Osteocyte (in vitro differentiated cells): ENCODE measurements at regions not wholly inside any gene's neighbourhood (a gene's known extent, or its start where the extent isn't known, plus 50 kb on each side); places are given as distances from the start of the nearest gene placed in this dataset.

Source experiments
- DNase-seq: peaks from one replicate; pipeline ENCODE4 v3.0.0; 2021; ENCODE audit warnings: mixed read lengths; ENCODE audit not compliant: unreplicated experiment; ENCODE audit errors: extremely low spot score
- H3K27ac Mint-ChIP-seq: one replicate; pipeline ENCODE4 v1.8.0; 2021; ENCODE audit warnings: mild to moderate bottlenecking, mixed read lengths; ENCODE audit not compliant: unreplicated experiment
- H3K27me3 Mint-ChIP-seq: one replicate; pipeline ENCODE4 v1.8.0; 2021; ENCODE audit warnings: mixed read lengths; ENCODE audit not compliant: unreplicated experiment
- H3K36me3 Mint-ChIP-seq: one replicate; pipeline ENCODE4 v1.8.0; 2021; ENCODE audit warnings: mixed read lengths; ENCODE audit not compliant: unreplicated experiment
- H3K4me1 Mint-ChIP-seq: one replicate; pipeline ENCODE4 v1.8.0; 2021; ENCODE audit warnings: mixed read lengths; ENCODE audit not compliant: unreplicated experiment
- H3K4me3 Mint-ChIP-seq: one replicate; pipeline ENCODE4 v1.8.0; 2021; ENCODE audit warnings: mild to moderate bottlenecking, moderate library complexity, mixed read lengths; ENCODE audit not compliant: unreplicated experiment
- H3K9me3 Mint-ChIP-seq: one replicate; pipeline ENCODE4 v1.8.0; 2021; ENCODE audit warnings: mixed read lengths; ENCODE audit not compliant: unreplicated experiment
- TF ChIP-seq, protein P1 (sequence below): fragments of 200-600 bp; sonication (generic); IDR thresholded peaks from 2 replicates; pipeline ENCODE4 v1.5.0; 2021; ENCODE audit warnings: antibody characterized with exemption, mild to moderate bottlenecking, moderate library complexity

DNA sequence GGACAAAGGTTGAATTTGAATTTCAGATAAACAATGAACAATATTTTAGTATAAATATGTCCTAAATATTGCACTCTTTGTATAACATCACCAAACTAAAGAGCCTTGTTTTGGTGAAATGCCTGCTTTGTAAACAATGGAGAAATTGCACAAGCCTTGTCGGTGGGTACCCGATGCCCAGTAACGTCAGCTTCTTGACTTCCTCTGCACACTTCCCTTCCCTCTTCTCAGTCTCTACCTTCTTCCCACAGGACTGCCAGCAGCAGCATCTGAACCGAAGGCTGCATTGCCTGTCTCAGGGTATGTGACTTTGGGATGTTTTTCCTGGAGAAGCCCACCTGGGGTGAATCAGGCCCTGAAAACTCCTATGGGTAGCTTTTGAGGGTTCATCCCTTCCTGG lies 113.9 kb downstream of the UTP18 start:
- H3K4me1 Mint-ChIP-seq, result peaks cover 7% of the 10 kb centered on the region

DNA sequence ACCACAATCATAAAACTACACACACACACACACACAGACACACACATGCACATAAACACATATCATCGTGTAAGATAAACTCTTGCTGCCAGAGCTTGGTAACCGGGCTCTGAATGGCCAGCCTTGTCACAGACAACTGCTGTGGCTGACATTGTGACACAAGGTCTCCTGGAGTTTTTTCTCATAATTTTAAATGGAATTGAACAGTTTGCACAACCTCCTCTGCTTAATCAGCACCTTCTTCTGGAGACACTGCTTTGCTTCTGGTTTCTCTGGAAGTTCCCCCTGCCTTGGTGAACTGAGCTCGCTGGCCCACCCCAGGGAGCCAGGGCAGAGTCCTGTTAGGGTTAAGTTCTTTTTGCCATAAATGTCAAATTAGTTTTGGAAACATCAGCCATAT lies 115.4 kb downstream of the UTP18 start:
- no peak for DNase-seq
- H3K36me3 Mint-ChIP-seq, result no peaks in the 10 kb centered on the region
- TF ChIP-seq, protein P1, sequence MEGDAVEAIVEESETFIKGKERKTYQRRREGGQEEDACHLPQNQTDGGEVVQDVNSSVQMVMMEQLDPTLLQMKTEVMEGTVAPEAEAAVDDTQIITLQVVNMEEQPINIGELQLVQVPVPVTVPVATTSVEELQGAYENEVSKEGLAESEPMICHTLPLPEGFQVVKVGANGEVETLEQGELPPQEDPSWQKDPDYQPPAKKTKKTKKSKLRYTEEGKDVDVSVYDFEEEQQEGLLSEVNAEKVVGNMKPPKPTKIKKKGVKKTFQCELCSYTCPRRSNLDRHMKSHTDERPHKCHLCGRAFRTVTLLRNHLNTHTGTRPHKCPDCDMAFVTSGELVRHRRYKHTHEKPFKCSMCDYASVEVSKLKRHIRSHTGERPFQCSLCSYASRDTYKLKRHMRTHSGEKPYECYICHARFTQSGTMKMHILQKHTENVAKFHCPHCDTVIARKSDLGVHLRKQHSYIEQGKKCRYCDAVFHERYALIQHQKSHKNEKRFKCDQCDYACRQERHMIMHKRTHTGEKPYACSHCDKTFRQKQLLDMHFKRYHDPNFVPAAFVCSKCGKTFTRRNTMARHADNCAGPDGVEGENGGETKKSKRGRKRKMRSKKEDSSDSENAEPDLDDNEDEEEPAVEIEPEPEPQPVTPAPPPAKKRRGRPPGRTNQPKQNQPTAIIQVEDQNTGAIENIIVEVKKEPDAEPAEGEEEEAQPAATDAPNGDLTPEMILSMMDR, result no peak
- H3K9me3 Mint-ChIP-seq, result no peaks in the 10 kb centered on the region
- peaks cover 7% of the 10 kb centered on the region for H3K4me1 Mint-ChIP-seq
- no peak overlapping the region for H3K4me3 Mint-ChIP-seq
- peaks cover 8% of the 10 kb centered on the region for H3K27me3 Mint-ChIP-seq
- no peak overlapping the region for H3K27ac Mint-ChIP-seq

More for the DNA sequence above, 113.9 kb downstream of the UTP18 start:
- no peak overlapping the region for H3K4me3 Mint-ChIP-seq
- no peak for DNase-seq
- no peaks in the 10 kb centered on the region for H3K36me3 Mint-ChIP-seq
- no peak overlapping the region for H3K27ac Mint-ChIP-seq
- TF ChIP-seq, protein P1, result no peak
- peaks cover 7% of the 10 kb centered on the region for H3K27me3 Mint-ChIP-seq
- no peaks in the 10 kb centered on the region for H3K9me3 Mint-ChIP-seq

DNA sequence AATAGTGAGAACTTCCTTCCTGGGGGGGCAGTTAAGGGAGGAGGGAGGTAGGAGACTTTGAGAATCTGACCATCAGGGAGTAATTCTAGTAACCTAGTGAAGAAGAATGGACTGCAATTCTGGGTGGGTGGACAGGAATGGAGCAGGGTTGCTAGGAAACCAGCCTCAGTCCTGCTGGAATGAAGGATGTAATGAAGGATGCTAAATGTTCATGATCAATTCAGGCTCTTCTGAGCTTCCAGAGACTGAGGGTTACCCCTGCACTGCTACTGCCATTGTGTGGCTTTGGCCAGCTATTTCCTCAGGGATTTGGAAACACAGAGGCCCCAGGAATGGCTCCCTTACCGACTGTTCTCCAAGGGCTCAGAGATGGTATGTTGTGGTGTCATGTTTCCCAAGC lies 116.4 kb downstream of the UTP18 start:
- Mint-ChIP-seq H3K36me3 (no peaks in the 10 kb centered on the region), H3K4me3 (no peak overlapping the region), H3K4me1 (peaks cover 6% of the 10 kb centered on the region), H3K9me3 (no peaks in the 10 kb centered on the region), H3K27ac (no peak overlapping the region), H3K27me3 (peaks cover 12% of the 10 kb centered on the region)
- TF ChIP-seq, protein P1, result no peak
- DNase-seq, result no peak

DNA sequence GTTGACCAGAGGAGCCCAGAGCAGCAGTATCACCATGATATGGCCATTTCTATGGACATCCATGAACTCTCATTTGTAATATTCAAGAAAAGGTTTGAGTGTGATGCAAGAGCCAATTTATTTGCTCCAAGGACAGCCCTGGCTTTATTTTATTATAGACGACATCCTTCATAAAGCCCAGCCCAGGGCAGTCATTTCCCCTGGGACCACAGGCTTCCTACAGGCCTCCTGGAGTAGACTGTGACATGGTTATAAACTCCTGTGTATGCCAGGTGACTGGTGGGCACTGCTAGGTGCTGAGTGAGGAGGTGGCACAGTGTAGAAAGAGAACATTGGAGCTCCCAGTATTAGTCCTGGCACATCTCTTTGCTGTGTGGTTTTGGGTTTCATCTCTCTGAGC lies 120.9 kb downstream of the UTP18 start:
- H3K4me3 Mint-ChIP-seq, result no peak overlapping the region
- no peaks in the 10 kb centered on the region for H3K4me1 Mint-ChIP-seq
- TF ChIP-seq, protein P1, result no peak
- H3K36me3 Mint-ChIP-seq, result no peaks in the 10 kb centered on the region
- H3K27me3 Mint-ChIP-seq, result peaks cover 18% of the 10 kb centered on the region
- DNase-seq, result no peak
- H3K27ac Mint-ChIP-seq, result no peak overlapping the region
- no peaks in the 10 kb centered on the region for H3K9me3 Mint-ChIP-seq

DNA sequence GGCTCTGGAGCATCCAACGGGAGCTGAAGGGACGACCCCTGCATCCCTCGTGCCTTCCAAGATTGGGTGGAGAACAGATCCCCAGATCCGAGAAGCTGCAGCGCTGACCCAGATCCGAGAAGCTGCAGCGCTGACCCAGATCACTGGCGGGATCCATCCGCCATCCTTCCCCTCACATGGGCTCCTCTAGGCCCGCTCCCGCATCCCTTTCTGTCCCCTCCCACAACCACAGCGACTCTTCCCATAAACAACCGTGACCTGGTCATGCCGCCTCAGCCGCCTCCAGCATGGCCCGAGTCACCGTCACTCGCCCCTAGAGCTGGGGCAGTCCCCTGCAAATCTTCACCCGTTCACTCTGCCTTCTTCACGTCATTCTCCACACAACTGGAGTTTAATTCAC lies 124.9 kb downstream of the UTP18 start:
- Mint-ChIP-seq H3K27ac (no peak overlapping the region), H3K36me3 (no peaks in the 10 kb centered on the region)
- TF ChIP-seq, protein P1, result no peak

More for the DNA sequence above, 124.9 kb downstream of the UTP18 start:
- DNase-seq, result no peak
- Mint-ChIP-seq H3K9me3 (no peaks in the 10 kb centered on the region), H3K4me3 (no peak overlapping the region), H3K27me3 (peaks cover 28% of the 10 kb centered on the region), H3K4me1 (no peaks in the 10 kb centered on the region)
